HUES64 (cell line): ENCODE measurements at regions not wholly inside any gene's neighbourhood (a gene's known extent, or its start where the extent isn't known, plus 50 kb on each side); places are given as distances from the start of the nearest gene placed in this dataset.

ENCODE experiments used
- H3K27ac ChIP-seq: 2 replicates; pipeline ENCODE4 v1.7.0; 2013; ENCODE audit warnings: low read depth, low read length, inconsistent platforms
- H3K27me3 ChIP-seq: 2 replicates; pipeline ENCODE4 v1.6.1; 2013; ENCODE audit warnings: mild to moderate bottlenecking, low read length; ENCODE audit not compliant: insufficient read depth
- H3K36me3 ChIP-seq: 2 replicates; pipeline ENCODE4 v1.6.1; 2013; ENCODE audit warnings: mild to moderate bottlenecking, low read length; ENCODE audit not compliant: insufficient read depth
- H3K4me1 ChIP-seq: 2 replicates; pipeline ENCODE4 v1.6.1; 2013; ENCODE audit warnings: mild to moderate bottlenecking, low read length, moderate library complexity; ENCODE audit not compliant: insufficient read depth
- H3K4me3 ChIP-seq: 2 replicates; pipeline ENCODE4 v1.5.1; 2013; ENCODE audit warnings: mild to moderate bottlenecking, low read length, moderate library complexity
- H3K9ac ChIP-seq: 2 replicates; pipeline ENCODE4 v1.6.1; 2013; ENCODE audit warnings: mild to moderate bottlenecking, low read depth, low read length
- H3K9me3 ChIP-seq: 2 replicates; pipeline ENCODE4 v1.6.1; 2013; ENCODE audit warnings: low read depth, low read length; ENCODE audit not compliant: insufficient read depth
- WGBS: fragments of 150-250, 120-280 bp; methylation state at CpG from one replicate; pipeline ENCODE4 v1.1.7; 2013; ENCODE audit warnings: missing lambda C conversion rate; 5-methylcytosine and 5-hydroxymethylcytosine counted together

GRCh38 chr2:138223319-138223718 is 259.0 kb downstream of the HNMT start:
- no peak overlapping the region for H3K27ac ChIP-seq
- no peaks in the 10 kb centered on the region for H3K9me3 ChIP-seq
- 92% methylated on average over 5 of the region's 6 CpGs for WGBS
- no peak overlapping the region for H3K9ac ChIP-seq
- H3K27me3 ChIP-seq = no peaks in the 10 kb centered on the region
- H3K36me3 ChIP-seq = no peaks in the 10 kb centered on the region
- no peak overlapping the region for H3K4me3 ChIP-seq
- H3K4me1 ChIP-seq = no peaks in the 10 kb centered on the region; the same call in 1 of the 2 replicates

- no peak overlapping the region for H3K9ac ChIP-seq
- no peak overlapping the region for H3K4me3 ChIP-seq
- no peaks in the 10 kb centered on the region for H3K9me3 ChIP-seq
- no peak overlapping the region for H3K27ac ChIP-seq
- peaks cover 9% of the 10 kb centered on the region for H3K4me1 ChIP-seq
- H3K36me3 ChIP-seq = no peaks in the 10 kb centered on the region
- no peaks in the 10 kb centered on the region for H3K27me3 ChIP-seq
These were observed 262.9 kb downstream of the HNMT start for GRCh38 chr2:138227195-138227594.

GRCh38 chr2:138228101-138228500 is 263.8 kb downstream of the HNMT start:
- Histone ChIP-seq H3K4me1 (peaks cover 15% of the 10 kb centered on the region), H3K27me3 (no peaks in the 10 kb centered on the region), H3K27ac (no peak overlapping the region), H3K9ac (no peak overlapping the region), H3K9me3 (no peaks in the 10 kb centered on the region), H3K36me3 (no peaks in the 10 kb centered on the region), H3K4me3 (no peak overlapping the region)
- 85% methylated on average over 2 of the region's 2 CpGs for WGBS

- Histone ChIP-seq H3K4me3 (no peak overlapping the region), H3K27me3 (no peaks in the 10 kb centered on the region), H3K36me3 (no peaks in the 10 kb centered on the region), H3K9me3 (no peaks in the 10 kb centered on the region), H3K9ac (no peak overlapping the region), H3K27ac (no peak overlapping the region), H3K4me1 (peaks cover 28% of the 10 kb centered on the region)
- 80% methylated on average over 1 of the region's 2 CpGs for WGBS
These were observed 267.3 kb upstream of the SPOPL start for GRCh38 chr2:138234265-138234664.

- H3K9ac ChIP-seq = no peak overlapping the region
- no peaks in the 10 kb centered on the region for H3K36me3 ChIP-seq
- H3K27me3 ChIP-seq = no peaks in the 10 kb centered on the region
- H3K27ac ChIP-seq = no peak overlapping the region
- no peaks in the 10 kb centered on the region for H3K9me3 ChIP-seq
- H3K4me3 ChIP-seq = no peak overlapping the region
- H3K4me1 ChIP-seq = peaks cover 28% of the 10 kb centered on the region
- WGBS = 100% methylated on average over 1 of the region's 2 CpGs
These were observed 266.5 kb upstream of the SPOPL start for GRCh38 chr2:138235041-138235440.

GRCh38 chr2:138236142-138236541 is 265.4 kb upstream of the SPOPL start:
- Histone ChIP-seq H3K27me3 (no peaks in the 10 kb centered on the region), H3K9me3 (no peaks in the 10 kb centered on the region)
- WGBS = 97% methylated on average over 6 of the region's 6 CpGs

GRCh38 chr2:138237667-138238384 is 263.7 kb upstream of the SPOPL start:
- no peaks in the 10 kb centered on the region for H3K27me3 ChIP-seq
- no peak overlapping the region for H3K27ac ChIP-seq
- no peaks in the 10 kb centered on the region for H3K9me3 ChIP-seq
- H3K36me3 ChIP-seq = no peaks in the 10 kb centered on the region
- 91% methylated on average over 4 of the region's 5 CpGs for WGBS
- peaks cover 13% of the 10 kb centered on the region for H3K4me1 ChIP-seq
- H3K9ac ChIP-seq = no peak overlapping the region
- no peak overlapping the region for H3K4me3 ChIP-seq

More at GRCh38 chr2:138236142-138236541, 265.4 kb upstream of the SPOPL start:
- no peak overlapping the region for H3K4me3 ChIP-seq
- no peak overlapping the region for H3K9ac ChIP-seq
- H3K36me3 ChIP-seq = no peaks in the 10 kb centered on the region
- H3K27ac ChIP-seq = no peak overlapping the region
- H3K4me1 ChIP-seq = peaks cover 28% of the 10 kb centered on the region

GRCh38 chr2:138238908-138239307 is 262.7 kb upstream of the SPOPL start:
- no peak overlapping the region for H3K27ac ChIP-seq
- H3K4me3 ChIP-seq = no peak overlapping the region
- H3K36me3 ChIP-seq = no peaks in the 10 kb centered on the region
- peaks cover 13% of the 10 kb centered on the region for H3K4me1 ChIP-seq
- no peak overlapping the region for H3K9ac ChIP-seq
- no peaks in the 10 kb centered on the region for H3K27me3 ChIP-seq
- no peaks in the 10 kb centered on the region for H3K9me3 ChIP-seq

GRCh38 chr2:138239902-138240491 is 261.6 kb upstream of the SPOPL start:
- Histone ChIP-seq H3K27me3 (no peaks in the 10 kb centered on the region), H3K4me1 (peaks cover 8% of the 10 kb centered on the region), H3K27ac (no peak overlapping the region), H3K4me3 (no peak overlapping the region), H3K9me3 (no peaks in the 10 kb centered on the region), H3K36me3 (no peaks in the 10 kb centered on the region), H3K9ac (no peak overlapping the region)
- WGBS = 96% methylated on average over 2 of the region's 2 CpGs

GRCh38 chr2:138243372-138243771 is 258.2 kb upstream of the SPOPL start:
- no peak overlapping the region for H3K27ac ChIP-seq
- H3K9ac ChIP-seq = no peak overlapping the region
- H3K4me3 ChIP-seq = no peak overlapping the region
- no peaks in the 10 kb centered on the region for H3K4me1 ChIP-seq
- no peaks in the 10 kb centered on the region for H3K36me3 ChIP-seq
- H3K27me3 ChIP-seq = no peaks in the 10 kb centered on the region
- no peaks in the 10 kb centered on the region for H3K9me3 ChIP-seq

- no peaks in the 10 kb centered on the region for H3K9me3 ChIP-seq
- no peaks in the 10 kb centered on the region for H3K27me3 ChIP-seq
- no peaks in the 10 kb centered on the region for H3K36me3 ChIP-seq
These were observed 257.1 kb upstream of the SPOPL start for GRCh38 chr2:138244501-138244925.

GRCh38 chr2:138245310-138245709 is 256.3 kb upstream of the SPOPL start:
- no peak overlapping the region for H3K27ac ChIP-seq
- no peaks in the 10 kb centered on the region for H3K27me3 ChIP-seq
- no peak overlapping the region for H3K4me3 ChIP-seq
- H3K4me1 ChIP-seq = no peaks in the 10 kb centered on the region; the same call in 1 of the 2 replicates
- no peaks in the 10 kb centered on the region for H3K9me3 ChIP-seq
- H3K36me3 ChIP-seq = no peaks in the 10 kb centered on the region
- no peak overlapping the region for H3K9ac ChIP-seq

More at GRCh38 chr2:138244501-138244925, 257.1 kb upstream of the SPOPL start:
- no peaks in the 10 kb centered on the region for H3K4me1 ChIP-seq
- no peak overlapping the region for H3K9ac ChIP-seq
- no peak overlapping the region for H3K4me3 ChIP-seq
- no peak overlapping the region for H3K27ac ChIP-seq
